Breast epithelium (tissue), 4 donors: ENCODE measurements at regions not wholly inside any gene's neighbourhood (a gene's known extent, or its start where the extent isn't known, plus 50 kb on each side); places are given as distances from the start of the nearest gene placed in this dataset.

Experiments
- DNase-seq, 2 donors: peaks; one replicate each; pipeline ENCODE4 v3.0.0-alpha.2; 2019; ENCODE audit warnings: low spot score in 2 of 2
- H3K27ac ChIP-seq, 2 donors: fragments of 200-600 bp; sonication (generic) in 1 of 2; one replicate each; pipeline ENCODE4 v1.5.1; 2016 to 2019; ENCODE audit warnings: mild to moderate bottlenecking in 1 of 2
- H3K27me3 ChIP-seq, 2 donors: fragments of 200-600 bp; sonication (generic) in 1 of 2; one replicate each; pipeline versions ENCODE4 v1.5.1 to v1.6.0; 2017 to 2019; ENCODE audit warnings: control low read depth in 1 of 2, mild to moderate bottlenecking in 1 of 2
- H3K36me3 ChIP-seq: fragments of 200-600 bp; one replicate; pipeline ENCODE4 v1.5.1; 2019
- H3K4me1 ChIP-seq, 2 donors: fragments of 200-600 bp; sonication (generic); one replicate each; pipeline ENCODE4 v1.5.1; 2016 to 2019; ENCODE audit warnings: control low read depth in 1 of 2
- H3K4me3 ChIP-seq, 3 donors: fragments of 200-600 bp; sonication (generic); 1 replicate in 2 of 3; 2 replicates in 1 of 3; pipeline ENCODE4 v1.5.1; 2016 to 2019; ENCODE audit warnings: mild to moderate bottlenecking in 3 of 3, moderate library complexity in 2 of 3
- H3K9me3 ChIP-seq, 2 donors: fragments of 200-600 bp; sonication (generic) in 1 of 2; one replicate each; pipeline ENCODE4 v1.5.1; 2016 to 2019; ENCODE audit warnings: control low read depth in 1 of 2
- CTCF ChIP-seq, 3 donors: fragments of 450-650 bp; IDR thresholded peaks; one replicate each; pipeline ENCODE4 v1.5.1; 2016 to 2017; ENCODE audit warnings: antibody characterized with exemption in 3 of 3, mild to moderate bottlenecking in 3 of 3, moderate library complexity in 3 of 3
- POLR2A ChIP-seq: fragments of 450-650 bp; IDR thresholded peaks from one replicate; pipeline ENCODE4 v1.6.1; 2016; ENCODE audit warnings: antibody characterized with exemption, mild to moderate bottlenecking, moderate library complexity
- POLR2AphosphoS5 ChIP-seq, 3 donors: sonication (generic); formaldehyde crosslinking; IDR thresholded peaks; one replicate each; pipeline ENCODE4 v1.6.1; 2017; ENCODE audit warnings: antibody characterized with exemption in 3 of 3
- intact Hi-C: fragments of 100-400 bp; cut with DNase I; formaldehyde crosslinking; loops from one replicate; pipeline ENCODE4 v1.15.1; 2023; ENCODE audit warnings: low total_unique reads

GRCh38 chr6:132868057-132868456, 53.7 kb downstream of the RPS12 start:
- H3K9me3 ChIP-seq, result no peaks in the 10 kb centered on the region
- TF ChIP-seq CTCF (IDR thresholded peaks at IDR 0.05) (no peak), POLR2A (no peak), POLR2AphosphoS5 (IDR thresholded peaks at IDR 0.05) (no peak)
- H3K36me3 ChIP-seq, result no peaks in the 10 kb centered on the region
- no peaks in the 10 kb centered on the region for H3K27me3 ChIP-seq
- no peak overlapping the region for H3K27ac ChIP-seq
- no peak for DNase-seq
- H3K4me1 ChIP-seq, result no peaks in the 10 kb centered on the region
- H3K4me3 ChIP-seq, result no peak overlapping the region
- intact Hi-C loops, result no loop called here

GRCh38 chr6:132872923-132873322, 58.6 kb downstream of the RPS12 start:
- no peak overlapping the region for H3K27ac ChIP-seq
- TF ChIP-seq POLR2A, result no peak
- no peak for TF ChIP-seq POLR2AphosphoS5 (IDR thresholded peaks at IDR 0.05)
- no peak for TF ChIP-seq CTCF (IDR thresholded peaks at IDR 0.05)
- no peaks in the 10 kb centered on the region for H3K4me1 ChIP-seq
- intact Hi-C loops, result no loop called here
- no peaks in the 10 kb centered on the region for H3K27me3 ChIP-seq
- no peaks in the 10 kb centered on the region for H3K36me3 ChIP-seq
- no peak overlapping the region for H3K4me3 ChIP-seq
- DNase-seq, result no peak
- H3K9me3 ChIP-seq, result peaks cover 4 to 8% of the 10 kb centered on the region in 2 donors

- H3K27me3 ChIP-seq, result no peaks in the 10 kb centered on the region
- H3K4me3 ChIP-seq, result no peak overlapping the region
- intact Hi-C loops, result no loop called here
- no peaks in the 10 kb centered on the region for H3K36me3 ChIP-seq
- no peak overlapping the region for H3K27ac ChIP-seq
- no peaks in the 10 kb centered on the region for H3K4me1 ChIP-seq
- no peak for DNase-seq
- H3K9me3 ChIP-seq, result peaks cover 4 to 8% of the 10 kb centered on the region in 2 donors
- TF ChIP-seq POLR2A, result no peak
- no peak for TF ChIP-seq CTCF (IDR thresholded peaks at IDR 0.05)
- no peak for TF ChIP-seq POLR2AphosphoS5 (IDR thresholded peaks at IDR 0.05)
These were observed 62.6 kb downstream of the RPS12 start for GRCh38 chr6:132877003-132877402.

GRCh38 chr6:132887204-132887603, 72.8 kb downstream of the RPS12 start:
- H3K4me1 ChIP-seq, result no peaks in the 10 kb centered on the region
- H3K36me3 ChIP-seq, result no peaks in the 10 kb centered on the region
- H3K27me3 ChIP-seq, result no peaks in the 10 kb centered on the region
- DNase-seq, result no peak
- H3K9me3 ChIP-seq, result no peaks in the 10 kb centered on the region
- no peak overlapping the region for H3K27ac ChIP-seq
- TF ChIP-seq POLR2AphosphoS5 (IDR thresholded peaks at IDR 0.05) (no peak), POLR2A (no peak), CTCF (IDR thresholded peaks at IDR 0.05) (no peak)
- intact Hi-C loops, result no loop called here
- no peak overlapping the region for H3K4me3 ChIP-seq

GRCh38 chr6:132888701-132889100, 74.3 kb downstream of the RPS12 start:
- H3K27me3 ChIP-seq, result no peaks in the 10 kb centered on the region
- no peak for DNase-seq
- no peak for TF ChIP-seq CTCF (IDR thresholded peaks at IDR 0.05)
- no peak for TF ChIP-seq POLR2AphosphoS5 (IDR thresholded peaks at IDR 0.05)
- no peak for TF ChIP-seq POLR2A
- H3K36me3 ChIP-seq, result no peaks in the 10 kb centered on the region
- no peak overlapping the region for H3K4me3 ChIP-seq
- H3K9me3 ChIP-seq, result no peaks in the 10 kb centered on the region
- H3K27ac ChIP-seq, result no peak overlapping the region
- H3K4me1 ChIP-seq, result no peaks in the 10 kb centered on the region
- intact Hi-C loops, result no loop called here
